ENCODE measurements at regions not wholly inside any gene's neighbourhood (a gene's known extent, or its start where the extent isn't known, plus 50 kb on each side); places are given as distances from the start of the nearest gene placed in this dataset.

DNA sequence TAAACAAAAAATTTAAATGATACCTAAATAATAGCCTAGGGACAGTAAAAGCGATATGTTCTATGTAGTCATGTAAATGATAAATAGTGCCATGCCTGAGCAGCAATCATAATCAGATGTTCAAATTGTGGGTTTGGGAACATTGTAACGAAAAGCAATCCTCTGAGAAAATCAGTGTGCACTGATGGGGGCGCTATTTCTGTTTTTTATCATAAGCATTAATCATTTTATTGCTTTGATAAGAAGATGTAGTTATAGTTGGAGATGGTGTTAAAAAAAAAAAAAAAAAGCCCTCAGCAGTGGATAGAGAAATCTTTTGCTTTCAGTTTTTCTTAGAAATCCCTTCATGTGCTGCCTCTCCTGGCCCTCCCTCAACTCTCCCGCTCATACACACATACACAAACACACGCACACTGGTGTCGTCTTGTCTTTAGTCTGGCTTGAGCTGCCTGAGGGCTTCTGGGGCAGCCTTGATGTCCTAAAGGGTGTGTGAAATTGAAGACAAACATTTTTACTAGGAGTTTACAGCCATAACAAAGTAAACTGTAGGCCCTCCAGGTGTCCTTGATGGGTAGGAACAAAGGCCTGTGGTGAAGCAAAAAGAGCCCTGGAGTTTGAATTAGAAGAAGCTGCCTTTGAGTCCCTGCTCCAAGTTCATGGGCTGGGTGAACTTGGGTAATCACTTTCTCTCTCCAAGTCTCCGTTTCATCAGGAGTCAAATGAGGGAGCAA lies 428.1 kb downstream of the SOX2 start:
- CTCF ChIA-PET, result interaction anchor here (0.7 kb wide), 1 partner anchor 73 kb away, joined by 4 read pairs; no protein-coding TSS in a partner anchor
- intact Hi-C loops (cut with micrococcal nuclease; ENCODE audit: unreplicated experiment), result loop anchor here (2.0 kb wide), 1 partner anchor 73 kb away; no protein-coding TSS in a partner anchor

DNA sequence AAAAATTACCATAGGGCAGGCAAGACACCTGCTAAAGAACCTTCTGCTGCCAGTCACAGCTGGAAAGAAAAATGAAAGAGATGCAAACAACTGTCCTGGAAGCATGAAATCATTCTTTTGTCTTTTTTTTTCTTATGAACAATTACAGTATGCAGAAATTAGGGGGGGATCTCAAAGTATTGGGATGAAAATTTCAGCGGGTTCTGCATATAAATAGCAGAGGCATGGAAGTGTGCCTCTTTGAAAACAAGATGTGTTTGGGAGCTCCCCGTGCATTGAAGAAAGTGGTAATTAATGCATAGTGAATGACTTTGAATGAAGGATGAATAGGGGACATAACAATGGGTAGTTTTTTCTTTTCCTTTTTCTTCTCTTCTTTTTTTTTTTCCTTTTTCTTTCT lies 431.2 kb downstream of the SOX2 start:
- BruUV-seq (replicated peaks), result no TSS peak
- Mint-ChIP-seq H3K4me1 (ENCODE audit: low read depth, unreplicated experiment) (peaks cover 6% of the 10 kb centered on the region), H3K9me3 (ENCODE audit: unreplicated experiment) (peaks cover 12% of the 10 kb centered on the region), H3K36me3 (ENCODE audit: insufficient read depth, unreplicated experiment) (no peaks in the 10 kb centered on the region), H3K27me3 (ENCODE audit: insufficient read depth, unreplicated experiment) (no peaks in the 10 kb centered on the region), H3K4me3 (ENCODE audit: unreplicated experiment) (no peak overlapping the region), H3K27ac (ENCODE audit: unreplicated experiment) (no peak overlapping the region)
- intact Hi-C loops (cut with micrococcal nuclease; ENCODE audit: unreplicated experiment), result no loop called here
- no peaks in the 10 kb centered on the region for H3K36me3 ChIP-seq (ENCODE audit: control insufficient read depth, insufficient read depth, low read length)
- H3K4me3 ChIP-seq (ENCODE audit: low read depth, low read length), result no peak overlapping the region
- ChIA-PET CTCF (interaction anchor here (0.6 kb wide), 1 partner anchor 28 kb away, joined by 3 read pairs; no protein-coding TSS in a partner anchor), POLR2A (no interaction called here)
- DNase-seq, result no peak
- TF ChIP-seq, protein P1, sequence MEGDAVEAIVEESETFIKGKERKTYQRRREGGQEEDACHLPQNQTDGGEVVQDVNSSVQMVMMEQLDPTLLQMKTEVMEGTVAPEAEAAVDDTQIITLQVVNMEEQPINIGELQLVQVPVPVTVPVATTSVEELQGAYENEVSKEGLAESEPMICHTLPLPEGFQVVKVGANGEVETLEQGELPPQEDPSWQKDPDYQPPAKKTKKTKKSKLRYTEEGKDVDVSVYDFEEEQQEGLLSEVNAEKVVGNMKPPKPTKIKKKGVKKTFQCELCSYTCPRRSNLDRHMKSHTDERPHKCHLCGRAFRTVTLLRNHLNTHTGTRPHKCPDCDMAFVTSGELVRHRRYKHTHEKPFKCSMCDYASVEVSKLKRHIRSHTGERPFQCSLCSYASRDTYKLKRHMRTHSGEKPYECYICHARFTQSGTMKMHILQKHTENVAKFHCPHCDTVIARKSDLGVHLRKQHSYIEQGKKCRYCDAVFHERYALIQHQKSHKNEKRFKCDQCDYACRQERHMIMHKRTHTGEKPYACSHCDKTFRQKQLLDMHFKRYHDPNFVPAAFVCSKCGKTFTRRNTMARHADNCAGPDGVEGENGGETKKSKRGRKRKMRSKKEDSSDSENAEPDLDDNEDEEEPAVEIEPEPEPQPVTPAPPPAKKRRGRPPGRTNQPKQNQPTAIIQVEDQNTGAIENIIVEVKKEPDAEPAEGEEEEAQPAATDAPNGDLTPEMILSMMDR (IDR thresholded peaks at IDR 0.05; ENCODE audit: insufficient read depth in 1 of 2, low read depth in 1 of 2, low read length in 1 of 2, severe bottlenecking in 1 of 2, unreplicated experiment in 1 of 2), result no peak
- no peaks in the 10 kb centered on the region for H3K9me3 ChIP-seq
- H3K4me1 ChIP-seq, result peaks cover 5% of the 10 kb centered on the region; the same call in 1 of the 2 replicates
- H3K27me3 ChIP-seq (replicated peaks; ENCODE audit: control insufficient read depth, insufficient read depth, low read length), result no peaks in the 10 kb centered on the region

More for the DNA sequence above, 428.1 kb downstream of the SOX2 start:
- Histone ChIP-seq H3K9me3 (no peaks in the 10 kb centered on the region), H3K36me3 (ENCODE audit: control insufficient read depth, insufficient read depth, low read length) (no peaks in the 10 kb centered on the region), H3K4me1 (peaks cover 8% of the 10 kb centered on the region; the same call in 1 of the 2 replicates), H3K27me3 (replicated peaks; ENCODE audit: control insufficient read depth, insufficient read depth, low read length) (no peaks in the 10 kb centered on the region), H3K4me3 (ENCODE audit: low read depth, low read length) (no peak overlapping the region)
- H3K4me1 Mint-ChIP-seq (ENCODE audit: low read depth, unreplicated experiment), result peaks cover 18% of the 10 kb centered on the region
- no TSS peak for BruUV-seq (replicated peaks)
- H3K27ac Mint-ChIP-seq (ENCODE audit: unreplicated experiment), result no peak overlapping the region
- H3K36me3 Mint-ChIP-seq (ENCODE audit: insufficient read depth, unreplicated experiment), result no peaks in the 10 kb centered on the region
- POLR2A ChIA-PET, result no interaction called here
- H3K9me3 Mint-ChIP-seq (ENCODE audit: unreplicated experiment), result no peaks in the 10 kb centered on the region
- no peaks in the 10 kb centered on the region for H3K27me3 Mint-ChIP-seq (ENCODE audit: insufficient read depth, unreplicated experiment)
- TF ChIP-seq, protein P1 (IDR thresholded peaks at IDR 0.05; ENCODE audit: insufficient read depth in 1 of 2, low read depth in 1 of 2, low read length in 1 of 2, severe bottlenecking in 1 of 2, unreplicated experiment in 1 of 2), result no peak
- DNase-seq, result peak; percentile 39 to 50
- H3K4me3 Mint-ChIP-seq (ENCODE audit: unreplicated experiment), result no peak overlapping the region

DNA sequence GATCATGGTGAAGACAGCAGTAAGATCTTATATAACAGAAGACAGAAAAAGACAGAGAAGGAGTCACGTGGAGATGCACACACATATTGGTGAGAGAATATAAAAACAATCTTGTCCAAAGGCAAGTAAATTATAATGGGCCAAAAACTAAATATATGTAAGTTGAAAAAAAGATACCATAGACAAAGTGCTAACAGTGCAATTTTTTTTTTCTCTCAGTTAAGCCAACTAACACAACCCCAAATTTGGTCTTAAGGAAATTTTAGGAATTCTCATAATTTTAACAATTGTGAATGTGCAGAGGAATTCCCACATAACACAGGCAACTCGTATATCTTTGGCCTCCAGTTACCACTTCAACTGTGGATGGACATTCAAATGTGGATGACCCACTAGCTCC lies 432.2 kb downstream of the SOX2 start:
- Mint-ChIP-seq H3K27me3 (ENCODE audit: insufficient read depth, unreplicated experiment) (no peaks in the 10 kb centered on the region), H3K9me3 (ENCODE audit: unreplicated experiment) (peaks cover 12% of the 10 kb centered on the region), H3K4me1 (ENCODE audit: low read depth, unreplicated experiment) (peaks cover 13% of the 10 kb centered on the region), H3K27ac (ENCODE audit: unreplicated experiment) (no peak overlapping the region), H3K4me3 (ENCODE audit: unreplicated experiment) (no peak overlapping the region), H3K36me3 (ENCODE audit: insufficient read depth, unreplicated experiment) (no peaks in the 10 kb centered on the region)
- H3K4me3 ChIP-seq (ENCODE audit: low read depth, low read length), result no peak overlapping the region
- H3K27me3 ChIP-seq (replicated peaks; ENCODE audit: control insufficient read depth, insufficient read depth, low read length), result no peaks in the 10 kb centered on the region
- H3K36me3 ChIP-seq (ENCODE audit: control insufficient read depth, insufficient read depth, low read length), result no peaks in the 10 kb centered on the region
- ChIA-PET CTCF (no interaction called here), POLR2A (no interaction called here)
- intact Hi-C loops (cut with micrococcal nuclease; ENCODE audit: unreplicated experiment), result no loop called here
- peaks cover 12% of the 10 kb centered on the region for H3K4me1 ChIP-seq
- DNase-seq, result no peak
- no peaks in the 10 kb centered on the region for H3K9me3 ChIP-seq
- no TSS peak for BruUV-seq (replicated peaks)
- TF ChIP-seq, protein P1 (IDR thresholded peaks at IDR 0.05; ENCODE audit: insufficient read depth in 1 of 2, low read depth in 1 of 2, low read length in 1 of 2, severe bottlenecking in 1 of 2, unreplicated experiment in 1 of 2), result no peak
